Thyroid gland (tissue), 4 donors: ENCODE measurements at regions not wholly inside any gene's neighbourhood (a gene's known extent, or its start where the extent isn't known, plus 50 kb on each side); places are given as distances from the start of the nearest gene placed in this dataset.
"Not testable (repeated sequence)": the region's sequence is repeated elsewhere in the genome, so short reads cannot be mapped to it uniquely, and the experiment has no call there.

Source experiments
- DNase-seq, 2 donors: peaks; one replicate each; pipeline ENCODE4 v3.0.0-alpha.2; 2019
- H3K27ac ChIP-seq, 3 donors: fragments of 200-600 bp; sonication (generic); 1 replicate in 2 of 3; 2 replicates in 1 of 3; pipeline ENCODE4 v1.5.1; 2016 to 2019; ENCODE audit warnings: mild to moderate bottlenecking in 1 of 3, moderate library complexity in 1 of 3
- H3K27me3 ChIP-seq: fragments of 200-600 bp; sonication (generic); one replicate; pipeline ENCODE4 v1.5.1; 2019
- H3K36me3 ChIP-seq, 2 donors: fragments of 200-600 bp; sonication (generic); one replicate each; pipeline ENCODE4 v1.5.1; 2016 to 2019
- H3K4me1 ChIP-seq, 2 donors: fragments of 200-600 bp; sonication (generic); one replicate each; pipeline ENCODE4 v1.5.1; 2017 to 2019
- H3K4me3 ChIP-seq, 3 donors: fragments of 200-600 bp; sonication (generic); replicated peaks in 1 of 3; 1 replicate in 2 of 3; 2 replicates in 1 of 3; pipeline ENCODE4 v1.5.1; 2016; ENCODE audit warnings: mild to moderate bottlenecking in 1 of 3
- H3K9me3 ChIP-seq: fragments of 200-600 bp; sonication (generic); one replicate; pipeline ENCODE4 v1.5.1; 2017
- CTCF ChIP-seq, 6 experiments: fragments of 200-600 bp in 3 of 6; fragments of 450-650 bp in 3 of 6; sonication (generic) in 3 of 6; IDR thresholded peaks; one replicate each; pipeline ENCODE4 v1.5.1; 2016 to 2019; ENCODE audit warnings: antibody characterized with exemption in 6 of 6, mild to moderate bottlenecking in 2 of 6, inconsistent platforms in 1 of 6, moderate library complexity in 1 of 6
- POLR2A ChIP-seq, 2 donors: fragments of 450-650 bp; IDR thresholded peaks; one replicate each; pipeline ENCODE4 v1.6.1; 2017; ENCODE audit warnings: antibody characterized with exemption in 2 of 2, mild to moderate bottlenecking in 2 of 2, moderate library complexity in 1 of 2
- WGBS, 2 donors: methylation state at CpG; one replicate each; pipeline ENCODE4 v1.1.5; 2017; 5-methylcytosine and 5-hydroxymethylcytosine counted together
- intact Hi-C: fragments of 100-400 bp; cut with DNase I; formaldehyde crosslinking; loops from one replicate; pipeline ENCODE4 v1.15.1; 2023

- no peak for DNase-seq
- Histone ChIP-seq H3K36me3 (no peaks in the 10 kb centered on the region), H3K27me3 (no peaks in the 10 kb centered on the region), H3K27ac (no peak overlapping the region), H3K4me1 (no peaks in the 10 kb centered on the region), H3K4me3 (no peak overlapping the region), H3K9me3 (no peaks in the 10 kb centered on the region)
- WGBS, 2 donors = 53 to 58% methylated on average over 12 of the region's 12 CpGs
- TF ChIP-seq CTCF (IDR thresholded peaks at IDR 0.05) (no peak), POLR2A (IDR thresholded peaks at IDR 0.05) (no peak)
- intact Hi-C loops = no loop called here
Measured at GRCh38 chr2:234702731-234703225, 205.9 kb upstream of the ARL4C start.

GRCh38 chr2:234701841-234702240 is 205.0 kb upstream of the ARL4C start:
- H3K27ac ChIP-seq = no peak overlapping the region
- WGBS, 2 donors = 76 to 91% methylated on average over 9 of the region's 9 CpGs
- intact Hi-C loops = no loop called here
- H3K36me3 ChIP-seq = no peaks in the 10 kb centered on the region
- no peak for DNase-seq
- H3K9me3 ChIP-seq = no peaks in the 10 kb centered on the region
- no peaks in the 10 kb centered on the region for H3K27me3 ChIP-seq
- TF ChIP-seq POLR2A (IDR thresholded peaks at IDR 0.05) = no peak
- TF ChIP-seq CTCF (IDR thresholded peaks at IDR 0.05) = no peak
- no peak overlapping the region for H3K4me3 ChIP-seq
- no peaks in the 10 kb centered on the region for H3K4me1 ChIP-seq

- intact Hi-C loops = no loop called here
- no peak for TF ChIP-seq CTCF (IDR thresholded peaks at IDR 0.05)
- no peak for TF ChIP-seq POLR2A (IDR thresholded peaks at IDR 0.05)
- Histone ChIP-seq H3K4me1 (no peaks in the 10 kb centered on the region), H3K4me3 (no peak overlapping the region), H3K27me3 (no peaks in the 10 kb centered on the region), H3K27ac (no peak overlapping the region), H3K9me3 (no peaks in the 10 kb centered on the region), H3K36me3 (no peaks in the 10 kb centered on the region)
- 90 to 94% methylated on average over 5 to 6 of the region's 6 CpGs for WGBS, 2 donors
- no peak for DNase-seq
Measured at GRCh38 chr2:234701421-234701820, 204.5 kb upstream of the ARL4C start.

- Histone ChIP-seq H3K9me3 (no peaks in the 10 kb centered on the region), H3K27me3 (no peaks in the 10 kb centered on the region), H3K27ac (no peak overlapping the region), H3K4me1 (no peaks in the 10 kb centered on the region), H3K4me3 (no peak overlapping the region), H3K36me3 (no peaks in the 10 kb centered on the region)
- 79 to 93% methylated on average over 4 of the region's 4 CpGs for WGBS, 2 donors
- DNase-seq = no peak
- TF ChIP-seq CTCF (IDR thresholded peaks at IDR 0.05) (no peak), POLR2A (IDR thresholded peaks at IDR 0.05) (no peak)
- intact Hi-C loops = no loop called here
Measured at GRCh38 chr2:234699456-234699855, 202.6 kb upstream of the ARL4C start.

GRCh38 chr2:234697300-234697876 is 200.5 kb upstream of the ARL4C start:
- H3K4me1 ChIP-seq, H3K36me3 ChIP-seq, intact Hi-C loops, H3K27me3 ChIP-seq, H3K9me3 ChIP-seq, H3K4me3 ChIP-seq, DNase-seq, H3K27ac ChIP-seq: not testable (repeated sequence)

- no peak for TF ChIP-seq POLR2A (IDR thresholded peaks at IDR 0.05)
- TF ChIP-seq CTCF (IDR thresholded peaks at IDR 0.05) = no peak
- no peaks in the 10 kb centered on the region for H3K36me3 ChIP-seq
- no peak overlapping the region for H3K4me3 ChIP-seq
- no peak overlapping the region for H3K27ac ChIP-seq
- 73 to 78% methylated on average over 2 of the region's 2 CpGs for WGBS, 2 donors
- H3K4me1 ChIP-seq = no peaks in the 10 kb centered on the region
- no peak for DNase-seq
- H3K9me3 ChIP-seq = no peaks in the 10 kb centered on the region
- intact Hi-C loops = no loop called here
- no peaks in the 10 kb centered on the region for H3K27me3 ChIP-seq
Measured at GRCh38 chr2:234695981-234696380, 199.1 kb upstream of the ARL4C start.
